GM11168 (cell line): ENCODE measurements at regions not wholly inside any gene's neighbourhood (a gene's known extent, or its start where the extent isn't known, plus 50 kb on each side); places are given as distances from the start of the nearest gene placed in this dataset.

Experiments used
- in situ Hi-C: fragments of 300-500 bp; cut with MboI; formaldehyde crosslinking; loops from one replicate; pipeline ENCODE4 v1.12.0; 2022; ENCODE audit warnings: low sequenced_read_pairs; ENCODE audit not compliant: unreplicated experiment

GRCh38 chr2:42856106-42856860, 63.9 kb upstream of the HAAO start:
- in situ Hi-C loops: no loop called here

DNA sequence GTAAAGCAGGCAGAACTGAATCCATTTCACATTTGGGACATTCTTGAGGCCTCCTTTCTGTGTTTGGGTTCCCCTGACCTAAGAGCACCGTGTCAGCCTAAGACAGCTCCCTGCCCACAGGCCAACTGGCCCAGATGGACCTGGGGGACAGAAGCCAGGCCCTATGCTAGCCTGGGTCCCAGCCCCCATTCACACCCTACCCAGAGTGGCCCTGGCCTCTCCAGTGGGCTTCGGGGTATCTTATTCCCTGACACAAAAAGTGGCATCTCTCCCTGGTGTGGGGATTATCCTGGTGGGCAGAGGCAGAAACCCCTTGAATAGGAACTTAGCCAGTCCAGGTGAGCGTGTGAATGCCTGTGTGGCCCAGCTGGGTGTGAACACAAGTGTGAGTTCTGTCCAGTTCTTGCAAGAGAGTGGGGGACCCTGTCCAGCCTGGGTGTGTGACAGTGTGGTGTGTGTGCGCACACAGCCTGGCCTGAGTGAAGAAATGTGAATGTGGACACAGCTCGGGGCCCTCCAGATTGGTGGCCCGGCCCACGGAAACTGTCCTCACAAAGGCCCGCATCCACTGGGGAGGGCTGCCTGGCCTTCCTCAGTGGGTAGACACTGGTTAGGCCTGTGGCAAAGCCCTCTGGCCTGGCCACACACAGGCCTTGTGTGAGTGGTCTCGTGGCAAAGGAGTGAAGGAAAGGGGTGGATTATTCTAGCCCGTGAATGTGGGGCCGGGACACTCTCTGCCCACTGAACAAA, 63.0 kb upstream of the HAAO start:
- in situ Hi-C loops: no loop called here

GRCh38 chr2:42854207-42854818, 61.9 kb upstream of the HAAO start:
- in situ Hi-C loops: no loop called here

- in situ Hi-C loops: no loop called here
Measured at GRCh38 chr2:42853549-42854206, 61.3 kb upstream of the HAAO start.

DNA sequence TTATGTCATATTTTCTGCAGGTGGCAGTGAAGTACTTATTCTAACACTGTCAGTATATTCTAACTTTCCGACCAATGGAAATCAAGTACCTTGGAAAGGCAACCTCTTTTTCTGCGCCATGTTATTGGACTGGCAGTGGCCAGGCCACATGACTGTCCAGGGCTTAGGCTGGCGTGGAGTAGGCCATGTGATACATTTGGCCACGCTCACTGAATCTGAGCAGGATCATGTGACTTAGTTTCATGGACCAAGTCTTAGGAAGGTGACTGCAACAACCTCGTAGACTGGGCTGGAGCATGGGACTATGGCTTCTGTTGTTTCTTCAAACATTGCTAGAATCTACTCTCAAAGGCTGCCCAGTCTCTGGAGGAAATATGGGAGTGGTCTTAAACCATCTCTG, 60.4 kb upstream of the HAAO start:
- in situ Hi-C loops: no loop called here

- in situ Hi-C loops: no loop called here
Measured at GRCh38 chr2:42851740-42852250, 59.4 kb upstream of the HAAO start.

GRCh38 chr2:42851186-42851585, 58.8 kb upstream of the HAAO start:
- in situ Hi-C loops: no loop called here

GRCh38 chr2:42850016-42850805, 57.8 kb upstream of the HAAO start:
- in situ Hi-C loops: no loop called here

DNA sequence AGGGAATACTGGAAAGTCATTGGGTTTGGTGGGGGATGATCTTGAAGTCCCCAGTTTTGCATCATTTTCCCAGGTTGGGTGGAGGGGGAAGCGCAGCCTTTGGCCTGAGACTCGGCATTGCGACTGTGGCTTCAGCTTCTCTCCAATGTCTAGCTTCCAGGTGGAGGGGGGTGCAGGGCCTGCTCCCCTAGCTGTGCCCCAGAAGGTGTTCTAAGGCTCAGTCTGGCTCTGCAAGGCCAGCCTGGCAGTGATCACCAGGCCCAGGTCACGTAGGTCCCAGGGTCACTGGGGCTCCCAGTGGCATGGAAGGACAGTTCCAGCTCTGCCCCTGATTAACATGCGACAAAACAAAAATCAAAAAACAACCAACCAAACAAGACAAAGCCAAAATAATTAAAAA, 56.9 kb upstream of the HAAO start:
- in situ Hi-C loops: loop anchor here (25.0 kb wide), 1 partner anchor 263 kb away; no protein-coding TSS in a partner anchor

GRCh38 chr2:42848726-42849290, 56.4 kb upstream of the HAAO start:
- in situ Hi-C loops: loop anchor here (25.0 kb wide), 1 partner anchor 263 kb away; no protein-coding TSS in a partner anchor

DNA sequence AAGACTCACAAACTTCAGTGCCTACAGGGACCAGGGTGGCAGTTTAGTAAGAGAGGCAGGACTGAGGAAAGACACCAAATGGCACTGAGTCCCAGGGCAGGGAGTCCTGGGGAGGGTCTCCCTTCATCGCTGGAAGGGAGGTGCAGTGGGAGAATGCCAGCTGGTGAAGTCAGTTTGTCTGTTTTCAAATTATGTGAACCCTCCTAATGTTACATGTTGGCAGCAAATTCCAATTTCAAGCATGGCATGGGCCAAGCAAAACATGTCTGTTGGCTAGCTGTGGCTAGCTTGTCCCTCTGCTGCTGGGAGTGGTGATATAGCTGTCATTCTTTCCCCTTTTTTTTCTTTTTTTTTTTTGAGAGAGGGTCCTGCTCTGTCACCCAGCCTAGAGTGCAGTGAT, 55.9 kb upstream of the HAAO start:
- in situ Hi-C loops: loop anchor here (25.0 kb wide), 1 partner anchor 264 kb away; no protein-coding TSS in a partner anchor

DNA sequence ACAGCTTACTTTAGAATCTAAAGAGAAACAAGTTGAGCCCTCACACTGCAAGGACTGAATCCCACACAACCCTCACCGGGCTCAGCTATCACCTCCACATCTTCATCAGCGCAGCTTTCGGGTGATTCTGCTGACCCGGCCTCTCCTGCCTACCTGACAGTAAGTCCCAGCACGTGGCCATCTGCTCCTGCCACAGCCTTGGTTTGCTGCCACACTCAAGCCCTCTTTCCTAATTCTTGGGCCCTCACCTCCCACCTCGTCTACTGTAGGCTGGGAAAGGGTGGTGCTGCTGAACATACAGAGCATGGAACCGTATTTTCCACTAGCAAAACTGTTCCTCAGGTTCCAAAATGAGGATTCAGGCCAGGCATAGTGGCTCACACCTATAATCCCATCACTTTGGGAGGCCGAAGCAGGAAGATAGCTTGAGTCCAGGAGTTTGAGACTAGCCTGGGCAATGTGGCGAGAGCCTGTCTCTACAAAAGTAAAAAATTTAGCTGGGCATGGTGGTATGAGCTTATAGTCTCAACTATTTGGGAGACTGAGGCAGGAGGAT, 55.3 kb upstream of the HAAO start:
- in situ Hi-C loops: loop anchor here (25.0 kb wide), 1 partner anchor 265 kb away; no protein-coding TSS in a partner anchor

GRCh38 chr2:42846932-42847595, 54.7 kb upstream of the HAAO start:
- in situ Hi-C loops: loop anchor here (25.0 kb wide), 1 partner anchor 265 kb away; no protein-coding TSS in a partner anchor

DNA sequence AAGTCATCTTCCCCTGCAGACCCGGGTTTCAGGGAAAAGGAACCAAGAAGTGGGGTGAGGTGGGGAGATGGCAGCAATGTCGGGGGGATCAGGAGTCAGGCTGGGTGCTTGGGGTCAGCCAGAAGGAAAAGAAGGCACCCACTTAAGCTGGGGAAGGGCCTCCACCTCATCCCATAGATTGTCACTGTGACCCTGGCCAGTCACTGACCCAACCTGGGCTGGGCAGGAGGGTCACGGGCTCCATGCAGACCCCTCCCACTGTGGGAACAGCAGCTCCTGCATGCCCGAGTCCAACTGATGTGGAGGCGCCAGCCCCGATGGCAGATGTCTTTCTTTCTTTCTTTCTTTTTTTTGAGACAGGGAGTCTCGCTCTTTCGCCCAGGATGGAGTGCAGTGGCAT, 53.6 kb upstream of the HAAO start:
- in situ Hi-C loops: loop anchor here (25.0 kb wide), 1 partner anchor 266 kb away; no protein-coding TSS in a partner anchor

- in situ Hi-C loops: loop anchor here (25.0 kb wide), 1 partner anchor 267 kb away; no protein-coding TSS in a partner anchor
Measured at GRCh38 chr2:42844901-42845821, 52.8 kb upstream of the HAAO start.

DNA sequence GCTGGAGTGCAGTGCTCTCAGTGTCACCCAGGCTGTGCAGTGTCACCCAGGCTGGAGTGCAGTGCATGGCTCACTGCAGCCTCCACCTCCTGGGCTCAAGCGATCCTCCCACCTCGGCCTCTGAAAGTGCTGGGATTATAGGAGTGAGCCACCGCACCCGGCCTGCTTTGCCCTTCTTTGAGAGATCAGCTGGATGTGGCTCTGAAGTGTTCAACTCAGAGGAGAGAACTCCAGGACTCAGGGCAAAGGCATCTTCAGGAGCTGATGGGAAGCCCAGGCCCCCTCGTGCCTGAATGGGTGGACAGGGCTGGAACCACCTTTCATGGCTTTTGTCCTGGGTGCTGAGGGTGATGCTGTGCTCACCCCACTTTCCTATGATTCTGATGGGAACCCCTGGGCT, 52.0 kb upstream of the HAAO start:
- in situ Hi-C loops: loop anchor here (25.0 kb wide), 1 partner anchor 268 kb away; no protein-coding TSS in a partner anchor

- in situ Hi-C loops: loop anchor here (25.0 kb wide), 1 partner anchor 269 kb away; no protein-coding TSS in a partner anchor
Measured at GRCh38 chr2:42843611-42844010, 51.2 kb upstream of the HAAO start.
